ENCODE measurements at regions not wholly inside any gene's neighbourhood (a gene's known extent, or its start where the extent isn't known, plus 50 kb on each side); places are given as distances from the start of the nearest gene placed in this dataset.
A peak's percentile ranks its signal among the peaks of the same experiment; 100 is the strongest.

- Histone ChIP-seq H3K27ac (no peak overlapping the region), H3K9me3 (ENCODE audit: severe bottlenecking) (peaks cover 5% of the 10 kb centered on the region), H3K27me3 (ENCODE audit: insufficient read depth, low read depth, severe bottlenecking) (no peaks in the 10 kb centered on the region), H3K4me3 (ENCODE audit: low read depth, low read length) (no peak overlapping the region), H3K36me3 (no peaks in the 10 kb centered on the region)
- no peak for DNase-seq
- no peak for TF ChIP-seq CTCF (IDR thresholded peaks at IDR 0.05; ENCODE audit: low read depth, low read length)
Measured at GRCh38 chr21:24628046-24628445, 979.2 kb downstream of the MRPL39 start.

GRCh38 chr21:24617819-24618218 lies 989.5 kb downstream of the MRPL39 start:
- Histone ChIP-seq H3K27me3 (ENCODE audit: insufficient read depth, low read depth, severe bottlenecking) (no peaks in the 10 kb centered on the region), H3K27ac (no peak overlapping the region), H3K9me3 (ENCODE audit: severe bottlenecking) (peaks cover 4% of the 10 kb centered on the region), H3K4me3 (ENCODE audit: low read depth, low read length) (no peak overlapping the region), H3K36me3 (no peaks in the 10 kb centered on the region)
- no peak for DNase-seq
- TF ChIP-seq CTCF (IDR thresholded peaks at IDR 0.05; ENCODE audit: low read depth, low read length), result no peak

- Histone ChIP-seq H3K4me3 (ENCODE audit: low read depth, low read length) (no peak overlapping the region), H3K27me3 (ENCODE audit: insufficient read depth, low read depth, severe bottlenecking) (no peaks in the 10 kb centered on the region), H3K36me3 (no peaks in the 10 kb centered on the region), H3K27ac (no peak overlapping the region), H3K9me3 (ENCODE audit: severe bottlenecking) (no peaks in the 10 kb centered on the region)
- peak; percentile 17; the same call in 1 of the 2 replicates for TF ChIP-seq CTCF (IDR thresholded peaks at IDR 0.05; ENCODE audit: low read depth, low read length)
- no peak for DNase-seq
Measured at GRCh38 chr21:24594082-24594481, 1013.2 kb downstream of the MRPL39 start.

GRCh38 chr21:24590261-24590660 lies 1017.0 kb downstream of the MRPL39 start:
- no peak for DNase-seq

GRCh38 chr21:24583473-24583872 lies 1023.8 kb downstream of the MRPL39 start:
- Histone ChIP-seq H3K27me3 (ENCODE audit: insufficient read depth, low read depth, severe bottlenecking) (no peaks in the 10 kb centered on the region), H3K9me3 (ENCODE audit: severe bottlenecking) (no peaks in the 10 kb centered on the region), H3K36me3 (no peaks in the 10 kb centered on the region), H3K4me3 (ENCODE audit: low read depth, low read length) (no peak overlapping the region), H3K27ac (no peak overlapping the region)
- DNase-seq, result no peak
- no peak for TF ChIP-seq CTCF (IDR thresholded peaks at IDR 0.05; ENCODE audit: low read depth, low read length)

More at GRCh38 chr21:24590261-24590660, 1017.0 kb downstream of the MRPL39 start:
- no peak overlapping the region for H3K27ac ChIP-seq
- H3K4me3 ChIP-seq (ENCODE audit: low read depth, low read length), result no peak overlapping the region
- H3K36me3 ChIP-seq, result no peaks in the 10 kb centered on the region
- H3K27me3 ChIP-seq (ENCODE audit: insufficient read depth, low read depth, severe bottlenecking), result no peaks in the 10 kb centered on the region
- no peak for TF ChIP-seq CTCF (IDR thresholded peaks at IDR 0.05; ENCODE audit: low read depth, low read length)
- no peaks in the 10 kb centered on the region for H3K9me3 ChIP-seq (ENCODE audit: severe bottlenecking)

- no peak overlapping the region for H3K4me3 ChIP-seq (ENCODE audit: low read depth, low read length)
- no peak for TF ChIP-seq CTCF (IDR thresholded peaks at IDR 0.05; ENCODE audit: low read depth, low read length)
- H3K27me3 ChIP-seq (ENCODE audit: insufficient read depth, low read depth, severe bottlenecking), result no peaks in the 10 kb centered on the region
- H3K27ac ChIP-seq, result no peak overlapping the region
- no peaks in the 10 kb centered on the region for H3K36me3 ChIP-seq
- DNase-seq, result no peak
- no peaks in the 10 kb centered on the region for H3K9me3 ChIP-seq (ENCODE audit: severe bottlenecking)
Measured at GRCh38 chr21:24577301-24577700, 1030.0 kb downstream of the MRPL39 start.

Data from WERI-Rb-1 (cell line).